ENCODE measurements at regions not wholly inside any gene's neighbourhood (a gene's known extent, or its start where the extent isn't known, plus 50 kb on each side); places are given as distances from the start of the nearest gene placed in this dataset.

GRCh38 chr3:187565701-187566100 is 104.5 kb downstream of the SST start:
- TF ChIP-seq CTCF (conservative IDR thresholded peaks at IDR 0.05 in 1 of 2, IDR thresholded peaks at IDR 0.05 in 1 of 2; ENCODE audit: low read depth in 1 of 2, low read length in 2 of 2) (no peak), EZH2 (IDR thresholded peaks at IDR 0.05; ENCODE audit: low read length, missing control alignments) (no peak)
